ENCODE measurements at regions not wholly inside any gene's neighbourhood (a gene's known extent, or its start where the extent isn't known, plus 50 kb on each side); places are given as distances from the start of the nearest gene placed in this dataset.

DNA sequence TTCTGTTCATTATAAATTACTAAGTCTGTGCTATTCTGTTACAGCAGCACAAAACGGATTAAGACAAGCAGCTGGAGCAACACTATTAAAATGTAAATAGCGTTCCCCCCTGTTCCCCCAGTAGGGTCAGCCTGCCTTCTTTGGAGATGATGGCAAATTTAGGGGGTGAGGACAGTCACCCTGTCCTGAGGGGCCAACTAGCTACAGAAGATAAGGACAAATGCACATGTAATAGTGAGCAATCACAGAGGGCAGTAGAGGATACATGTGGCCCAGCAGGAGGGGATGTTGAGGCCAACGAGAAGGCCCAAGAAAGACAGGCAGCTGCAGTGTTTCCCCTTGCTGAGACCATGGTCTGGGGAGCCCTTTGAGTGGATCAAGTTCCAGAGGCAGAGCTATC, 266.7 kb upstream of the CDYL start:
- DNase-seq (ENCODE audit: low spot score), result no peak
- TF ChIP-seq, protein P1, sequence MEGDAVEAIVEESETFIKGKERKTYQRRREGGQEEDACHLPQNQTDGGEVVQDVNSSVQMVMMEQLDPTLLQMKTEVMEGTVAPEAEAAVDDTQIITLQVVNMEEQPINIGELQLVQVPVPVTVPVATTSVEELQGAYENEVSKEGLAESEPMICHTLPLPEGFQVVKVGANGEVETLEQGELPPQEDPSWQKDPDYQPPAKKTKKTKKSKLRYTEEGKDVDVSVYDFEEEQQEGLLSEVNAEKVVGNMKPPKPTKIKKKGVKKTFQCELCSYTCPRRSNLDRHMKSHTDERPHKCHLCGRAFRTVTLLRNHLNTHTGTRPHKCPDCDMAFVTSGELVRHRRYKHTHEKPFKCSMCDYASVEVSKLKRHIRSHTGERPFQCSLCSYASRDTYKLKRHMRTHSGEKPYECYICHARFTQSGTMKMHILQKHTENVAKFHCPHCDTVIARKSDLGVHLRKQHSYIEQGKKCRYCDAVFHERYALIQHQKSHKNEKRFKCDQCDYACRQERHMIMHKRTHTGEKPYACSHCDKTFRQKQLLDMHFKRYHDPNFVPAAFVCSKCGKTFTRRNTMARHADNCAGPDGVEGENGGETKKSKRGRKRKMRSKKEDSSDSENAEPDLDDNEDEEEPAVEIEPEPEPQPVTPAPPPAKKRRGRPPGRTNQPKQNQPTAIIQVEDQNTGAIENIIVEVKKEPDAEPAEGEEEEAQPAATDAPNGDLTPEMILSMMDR (IDR thresholded peaks at IDR 0.05; ENCODE audit: borderline replicate concordance, control extremely low read depth, extremely low read depth, insufficient read depth, missing control alignments), result no peak
- in situ Hi-C loops (cut with MboI; ENCODE audit: low sequenced_read_pairs, unreplicated experiment), result no loop called here

DNA sequence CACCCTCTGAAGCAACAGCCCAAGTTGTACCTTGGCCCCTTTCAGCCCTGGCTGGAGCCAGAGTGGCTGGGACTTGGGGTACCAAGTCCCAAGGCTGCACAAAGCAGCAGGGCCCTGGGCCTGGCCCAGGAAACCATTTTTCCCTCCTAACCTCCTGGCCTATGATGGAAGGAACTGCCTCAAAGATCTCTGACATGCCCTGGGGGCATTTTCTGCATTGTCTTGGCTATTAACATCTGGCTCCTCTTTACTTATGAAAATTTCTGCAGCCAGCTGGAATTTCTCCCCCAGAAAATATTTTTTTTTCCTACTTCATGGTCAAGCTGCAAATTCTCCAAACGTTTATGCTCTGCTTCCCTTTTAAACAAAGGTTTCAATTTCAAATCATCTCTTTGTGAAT, 269.4 kb upstream of the CDYL start:
- TF ChIP-seq, protein P1 (IDR thresholded peaks at IDR 0.05; ENCODE audit: borderline replicate concordance, control extremely low read depth, extremely low read depth, insufficient read depth, missing control alignments), result no peak
- in situ Hi-C loops (cut with MboI; ENCODE audit: low sequenced_read_pairs, unreplicated experiment), result no loop called here
- DNase-seq (ENCODE audit: low spot score), result no peak

- DNase-seq (ENCODE audit: low spot score), result no peak
- TF ChIP-seq, protein P1 (IDR thresholded peaks at IDR 0.05; ENCODE audit: borderline replicate concordance, control extremely low read depth, extremely low read depth, insufficient read depth, missing control alignments), result no peak
- in situ Hi-C loops (cut with MboI; ENCODE audit: low sequenced_read_pairs, unreplicated experiment), result no loop called here
These were observed 270.0 kb upstream of the CDYL start for GRCh38 chr6:4506223-4506622.

DNA sequence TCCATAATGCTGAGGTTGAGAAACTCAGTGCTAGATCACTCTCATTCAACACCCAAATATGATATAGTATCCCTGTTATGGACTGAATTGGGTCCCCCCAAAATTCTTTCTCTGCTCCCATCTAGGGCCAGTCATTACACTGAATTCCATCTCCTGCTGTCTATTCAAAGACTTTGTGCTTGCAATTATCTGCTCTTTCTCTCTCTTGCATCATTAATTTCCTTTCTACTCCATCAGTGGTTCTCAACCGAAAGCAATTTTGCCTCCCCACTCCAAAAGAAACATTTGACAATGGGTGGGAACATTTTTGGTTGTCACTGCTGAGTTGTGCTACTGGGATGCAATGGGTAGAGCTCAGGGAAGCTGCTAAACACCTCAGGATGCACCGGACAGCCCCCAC, 271.5 kb upstream of the CDYL start:
- in situ Hi-C loops (cut with MboI; ENCODE audit: low sequenced_read_pairs, unreplicated experiment), result no loop called here
- TF ChIP-seq, protein P1 (IDR thresholded peaks at IDR 0.05; ENCODE audit: borderline replicate concordance, control extremely low read depth, extremely low read depth, insufficient read depth, missing control alignments), result no peak
- no peak for DNase-seq (ENCODE audit: low spot score)

DNA sequence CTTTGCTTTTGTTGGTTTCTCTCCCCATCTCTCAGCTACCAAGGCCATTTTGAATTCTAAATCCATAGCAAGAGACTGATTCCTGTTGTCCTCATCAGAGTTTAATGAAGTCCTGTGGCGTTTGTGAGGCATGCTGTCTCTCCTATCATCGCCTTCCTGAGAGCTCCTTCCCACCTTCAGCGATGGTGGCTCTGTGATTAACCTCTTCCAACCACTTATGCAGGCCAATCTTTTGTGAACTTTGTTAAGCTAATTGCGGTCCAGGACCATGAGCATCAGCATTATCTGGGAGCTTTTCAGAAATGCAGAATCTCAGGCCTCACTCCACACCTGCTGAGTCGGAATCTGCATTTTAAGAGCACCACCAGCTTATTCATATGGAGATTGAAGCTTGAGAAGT, 272.5 kb upstream of the CDYL start:
- TF ChIP-seq, protein P1 (IDR thresholded peaks at IDR 0.05; ENCODE audit: borderline replicate concordance, control extremely low read depth, extremely low read depth, insufficient read depth, missing control alignments), result no peak
- in situ Hi-C loops (cut with MboI; ENCODE audit: low sequenced_read_pairs, unreplicated experiment), result no loop called here
- no peak for DNase-seq (ENCODE audit: low spot score)

DNA sequence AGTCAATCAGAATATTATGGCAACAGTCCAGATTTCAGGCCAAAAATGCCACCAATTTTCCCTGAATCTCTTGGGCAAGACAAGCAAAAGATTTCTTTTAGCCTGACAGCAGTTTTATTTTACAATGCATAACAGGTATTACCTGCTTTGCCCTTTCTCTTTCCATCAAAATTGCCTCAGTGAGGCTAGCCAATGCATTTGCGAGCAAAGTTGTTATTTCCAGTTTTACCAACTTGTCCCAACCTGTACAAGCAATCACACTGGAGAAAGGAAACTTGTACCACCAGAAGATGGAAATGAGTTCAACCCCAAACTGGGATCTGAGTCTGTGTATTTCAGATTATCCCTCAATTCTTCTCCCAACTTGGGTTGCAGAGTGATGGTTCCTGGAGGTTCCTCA, 279.9 kb upstream of the CDYL start:
- TF ChIP-seq, protein P1 (IDR thresholded peaks at IDR 0.05; ENCODE audit: borderline replicate concordance, control extremely low read depth, extremely low read depth, insufficient read depth, missing control alignments), result no peak
- in situ Hi-C loops (cut with MboI; ENCODE audit: low sequenced_read_pairs, unreplicated experiment), result no loop called here

More for the DNA sequence above, 279.9 kb upstream of the CDYL start:
- no peak for DNase-seq (ENCODE audit: low spot score)
